Femur (tissue), 1 donor: ENCODE measurements at regions not wholly inside any gene's neighbourhood (a gene's known extent, or its start where the extent isn't known, plus 50 kb on each side); places are given as distances from the start of the nearest gene placed in this dataset.
"Not testable (repeated sequence)": the region's sequence is repeated elsewhere in the genome, so short reads cannot be mapped to it uniquely, and the experiment has no call there.

Source experiments
- DNase-seq: peaks from one replicate; pipeline ENCODE4 v3.0.0-alpha.2; 2017

- no peak for DNase-seq
Observed at GRCh38 chr5:44252545-44252944, 136.7 kb downstream of the FGF10 start.

GRCh38 chr5:44246986-44247385 is 142.2 kb downstream of the FGF10 start:
- DNase-seq = no peak

DNA sequence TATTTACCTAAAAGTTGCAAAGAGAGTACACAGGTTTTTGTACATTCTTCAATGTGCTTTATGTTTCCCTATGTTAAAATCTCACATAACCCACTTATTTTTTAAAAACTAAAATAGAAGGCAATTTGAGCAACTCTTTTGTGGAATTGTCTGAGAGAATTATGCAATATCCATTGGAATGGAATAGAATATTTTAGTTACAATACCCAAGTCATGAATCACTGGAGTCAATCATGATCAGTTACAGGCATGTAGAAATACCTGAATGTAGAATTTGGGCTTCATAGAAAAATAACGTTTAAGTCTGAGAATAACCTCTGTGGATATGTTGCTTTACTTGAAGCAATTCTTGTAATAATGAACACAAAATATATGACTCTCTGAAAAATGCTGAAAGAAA is 143.3 kb downstream of the FGF10 start:
- DNase-seq = no peak

GRCh38 chr5:44242791-44243190 is 146.4 kb downstream of the FGF10 start:
- DNase-seq = no peak

DNA sequence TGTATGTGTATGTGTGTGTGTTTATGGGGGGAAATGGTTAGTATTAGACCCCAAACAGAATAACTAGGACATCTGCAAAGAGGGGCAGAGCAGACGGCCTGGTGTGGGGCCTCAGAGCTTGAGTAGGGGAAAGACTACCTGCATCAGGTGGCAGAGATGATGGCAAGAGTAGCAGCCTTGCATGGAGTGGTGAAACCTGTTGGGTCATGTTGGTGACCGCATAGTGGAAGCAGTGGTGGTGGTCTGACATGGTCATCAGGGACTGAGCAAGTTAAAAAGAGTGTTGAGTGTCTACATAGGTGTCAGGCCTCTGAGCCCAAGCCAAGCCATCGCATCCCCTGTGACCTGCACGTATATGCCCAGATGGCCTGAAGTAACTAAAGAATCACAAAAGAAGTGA is 153.2 kb downstream of the FGF10 start:
- DNase-seq = no peak

GRCh38 chr5:44233691-44234090 is 155.5 kb downstream of the FGF10 start:
- DNase-seq = no peak

DNA sequence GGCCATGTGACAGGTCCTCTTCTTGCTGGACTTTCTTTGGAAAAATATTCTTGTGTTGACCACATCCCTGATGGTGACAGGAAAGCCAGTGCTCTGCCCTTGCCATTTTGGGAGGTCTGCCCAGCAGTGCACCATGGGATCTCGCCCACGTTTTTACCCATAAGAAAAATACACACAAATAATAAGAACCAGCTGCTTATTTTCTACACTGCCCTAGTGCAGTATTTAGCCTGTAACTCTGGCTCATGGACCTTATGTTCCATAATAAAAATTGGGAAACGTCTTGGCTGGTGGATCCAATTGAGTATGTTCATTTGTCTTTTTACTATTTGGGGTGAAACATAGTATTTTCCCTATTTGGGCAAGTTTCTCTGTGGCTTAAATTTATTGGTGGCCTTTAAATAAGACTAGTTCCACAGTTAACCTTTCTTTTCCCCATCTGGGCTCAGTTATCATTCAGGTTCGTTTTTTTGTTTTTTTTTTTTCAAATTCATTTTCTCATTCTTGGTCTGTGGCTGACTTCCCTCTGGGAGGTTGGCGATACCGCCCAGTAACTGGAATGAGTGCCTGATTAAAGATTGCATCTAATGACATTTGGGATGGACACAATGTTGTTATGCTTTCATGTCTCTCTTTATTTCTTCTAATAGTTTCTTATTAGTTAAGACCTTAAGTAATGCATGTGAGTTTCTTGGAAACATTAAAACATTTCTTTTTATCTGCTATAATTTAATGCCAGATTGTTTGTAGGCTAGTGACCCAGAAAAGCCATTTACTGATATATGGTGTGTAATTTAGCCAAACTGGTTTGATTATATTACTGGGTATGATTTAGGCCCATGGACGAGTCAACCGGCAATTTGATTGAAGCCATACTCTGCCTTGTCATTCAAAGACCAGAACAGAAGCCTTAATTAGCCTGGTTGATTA is 163.7 kb downstream of the FGF10 start:
- no peak for DNase-seq

GRCh38 chr5:44199408-44199807 is 189.8 kb downstream of the FGF10 start:
- no peak for DNase-seq

DNA sequence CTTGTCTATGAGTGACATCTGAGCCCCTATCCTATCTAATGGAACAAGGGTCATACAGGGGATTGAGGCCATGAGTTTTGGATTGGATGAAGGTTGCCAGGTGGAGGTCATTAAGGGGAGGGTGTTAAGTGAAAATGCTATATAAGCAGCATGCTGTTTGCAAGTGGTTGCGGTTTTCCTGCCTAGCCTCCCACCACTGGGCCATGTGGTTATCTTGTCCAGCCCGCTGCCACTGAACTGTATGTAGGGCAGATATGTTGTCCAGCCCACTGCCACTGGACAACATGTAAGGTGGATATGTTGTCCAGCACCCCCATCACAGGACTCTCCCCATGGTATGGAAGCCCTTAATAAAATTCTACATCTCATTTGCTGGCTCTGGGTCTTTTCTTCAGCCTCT is 200.0 kb downstream of the FGF10 start:
- no peak for DNase-seq

DNA sequence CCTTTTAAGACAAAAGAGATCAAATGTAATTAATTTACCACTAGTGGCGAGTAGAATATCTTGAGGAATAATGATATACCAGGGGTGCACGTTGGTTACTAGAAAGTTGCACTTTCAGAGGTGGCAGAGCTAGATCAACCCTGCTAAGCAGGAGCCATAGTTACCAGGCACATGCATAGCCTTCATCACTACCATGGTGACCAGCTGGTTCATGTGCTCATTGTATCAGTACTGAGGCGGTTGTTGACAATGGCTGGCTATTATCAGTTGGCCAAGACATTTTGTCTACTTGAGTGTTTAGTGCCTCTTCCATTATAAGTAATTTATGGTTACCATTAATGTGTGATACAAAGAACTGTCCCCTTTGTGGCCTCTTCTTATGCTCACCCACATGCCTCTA is 201.2 kb downstream of the FGF10 start:
- DNase-seq = no peak

DNA sequence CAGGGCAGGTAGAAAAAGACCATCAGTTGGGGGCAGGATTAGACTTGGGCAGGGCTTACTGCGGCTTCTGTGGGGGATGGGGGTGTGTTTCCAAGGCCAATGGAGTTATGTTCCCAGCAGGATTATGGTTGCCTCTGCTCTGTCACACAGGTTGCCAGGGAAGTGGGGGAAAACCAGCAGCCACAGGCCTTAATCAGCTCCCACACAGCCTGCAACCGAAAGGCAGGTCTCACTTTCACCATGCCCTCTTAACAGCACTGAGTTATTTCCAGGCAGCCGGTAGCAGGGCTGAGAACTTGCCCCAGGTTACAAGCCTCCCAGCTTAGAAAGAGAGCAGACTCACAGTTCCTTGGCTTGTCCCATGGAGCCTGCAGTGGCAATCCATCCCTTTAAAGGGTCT is 205.5 kb downstream of the FGF10 start:
- DNase-seq = no peak

- no peak for DNase-seq
Observed at GRCh38 chr5:44183312-44183711, 205.9 kb downstream of the FGF10 start.

DNA sequence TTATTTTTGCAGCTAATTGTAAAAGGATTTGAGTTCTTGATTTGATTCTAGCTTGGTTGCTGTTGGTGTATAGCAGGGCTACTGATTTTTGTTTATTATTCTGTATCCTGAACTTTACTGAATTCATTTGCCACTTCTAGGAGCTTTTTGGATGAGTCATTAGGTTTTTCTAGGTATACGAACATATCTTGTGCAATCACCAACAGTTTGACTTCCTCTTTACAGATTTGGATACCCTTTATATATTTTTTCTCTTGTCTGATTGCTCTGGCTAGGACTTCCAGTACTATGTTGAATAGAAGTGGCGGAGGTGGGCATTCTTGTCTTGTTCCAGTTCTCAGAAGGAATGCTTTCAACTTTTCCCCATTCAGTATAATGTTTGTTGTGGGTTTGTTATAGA is 210.8 kb downstream of the FGF10 start:
- DNase-seq = no peak

DNA sequence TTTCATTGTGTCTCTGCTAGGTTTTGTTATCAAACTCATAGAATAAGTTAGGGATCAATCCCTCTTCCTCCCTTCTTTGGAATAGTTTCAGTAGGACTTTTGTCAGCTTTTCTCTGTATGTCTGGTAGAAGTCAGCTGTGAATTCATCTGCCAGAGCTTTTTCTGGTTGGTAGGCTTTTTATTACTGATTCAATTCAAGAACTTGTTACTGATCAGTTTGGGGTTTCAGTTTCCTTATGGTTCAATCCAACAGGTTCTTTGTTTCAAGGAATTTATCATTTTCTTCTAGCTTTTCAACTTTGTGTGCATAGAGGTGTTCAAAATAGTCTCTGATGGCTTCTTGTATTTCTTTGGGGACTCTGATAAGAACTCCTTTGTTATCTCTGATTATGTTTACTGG is 221.7 kb downstream of the FGF10 start:
- DNase-seq = no peak

GRCh38 chr5:44160369-44160768 is 228.9 kb downstream of the FGF10 start:
- no peak for DNase-seq

DNA sequence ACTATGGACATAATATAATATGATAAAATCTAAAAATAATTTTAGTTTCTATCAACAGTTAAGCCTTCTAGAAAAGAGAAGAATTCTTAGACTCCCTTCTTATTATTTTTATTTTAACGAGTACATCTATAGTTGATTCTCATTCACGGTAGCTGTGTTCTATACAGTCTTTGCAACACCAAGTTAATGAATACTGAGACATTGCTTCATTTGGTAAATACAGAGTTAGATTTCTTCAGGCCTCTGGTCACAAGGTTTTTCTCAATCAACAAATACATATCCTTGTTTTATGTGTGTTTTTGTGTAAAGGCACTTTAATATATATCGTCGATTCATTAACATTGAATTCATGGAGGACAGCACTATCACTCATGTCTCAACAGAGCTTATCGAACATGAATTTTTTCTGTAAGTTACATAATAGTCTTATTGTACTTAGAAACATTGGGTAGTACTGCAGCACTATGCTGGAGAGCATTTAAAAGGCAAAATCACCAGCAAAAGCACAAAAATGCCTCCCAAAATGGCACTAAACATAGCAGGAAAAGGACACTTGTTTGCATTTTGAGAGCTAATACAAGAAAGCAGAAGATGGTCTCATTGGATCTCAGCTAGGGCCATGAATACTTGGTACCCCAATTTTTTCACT is 239.0 kb downstream of the FGF10 start:
- DNase-seq = no peak

DNA sequence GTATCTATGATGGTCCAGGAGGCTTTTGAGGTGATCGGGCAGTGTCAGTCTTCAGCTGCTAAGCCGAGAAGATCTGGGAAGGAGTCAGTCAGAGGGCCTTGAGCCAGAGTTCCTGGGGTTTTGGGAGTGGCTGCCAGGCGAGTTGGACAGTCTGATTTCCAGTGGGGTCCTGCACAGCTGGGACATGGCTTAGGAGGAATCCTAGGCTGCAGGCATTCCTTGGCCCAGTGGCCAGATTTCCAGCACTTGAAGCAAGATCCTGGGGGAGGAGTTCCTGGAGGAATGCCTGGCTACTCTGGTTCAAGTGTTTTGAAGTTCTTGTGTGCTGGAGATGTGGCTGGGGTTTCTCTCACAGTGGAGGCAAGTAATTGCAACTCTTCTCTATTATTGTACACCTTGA is 271.3 kb downstream of the FGF10 start:
- DNase-seq = peak; percentile 35

- not testable (repeated sequence) for DNase-seq
Observed at GRCh38 chr5:44108232-44108631, 281.0 kb downstream of the FGF10 start.

GRCh38 chr5:44099643-44100042 is 289.6 kb downstream of the FGF10 start:
- no peak for DNase-seq

- DNase-seq = peak; percentile 52
Observed at GRCh38 chr5:44089424-44090144, 299.6 kb downstream of the FGF10 start.

DNA sequence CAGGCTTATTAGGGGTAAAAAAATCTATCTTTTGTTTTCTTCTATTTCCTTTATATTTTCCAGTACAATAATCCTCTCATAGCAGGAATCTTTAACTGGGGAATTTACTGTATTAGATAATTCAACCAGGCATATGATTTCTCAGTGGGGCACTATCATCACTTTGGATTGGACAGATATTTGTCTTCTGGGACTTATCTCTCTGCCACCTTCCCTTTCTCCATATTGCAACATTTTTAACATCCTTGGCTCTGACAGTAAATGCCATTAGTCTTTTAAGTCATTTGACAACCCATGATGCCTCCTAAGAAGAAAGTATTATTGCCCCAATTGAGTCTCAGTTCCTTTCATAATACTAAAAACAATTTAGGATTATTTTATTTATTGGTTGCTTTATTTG is 304.1 kb downstream of the FGF10 start:
- no peak for DNase-seq

- DNase-seq = not testable (repeated sequence)
Observed at GRCh38 chr5:44074547-44074946, 314.7 kb downstream of the FGF10 start.

- DNase-seq = no peak
Observed at GRCh38 chr5:44051591-44051990, 337.6 kb downstream of the FGF10 start.
